ENCODE measurements at regions not wholly inside any gene's neighbourhood (a gene's known extent, or its start where the extent isn't known, plus 50 kb on each side); places are given as distances from the start of the nearest gene placed in this dataset.

GRCh38 chr5:169354921-169355320 lies 54.0 kb upstream of the SLIT3 start:
- no peaks in the 10 kb centered on the region for H3K23me2 ChIP-seq (ENCODE audit: low read depth, low read length)
- DNase-seq (ENCODE audit: low read depth in 1 of 2, low spot score in 2 of 2) (no peak), FAIRE-seq (no peak)
- POLR2A ChIA-PET (ENCODE audit: partially characterized antibody) = no interaction called here
- no peak overlapping the region for H3K4ac ChIP-seq (replicated peaks; ENCODE audit: insufficient read length, low read depth, low read length)
- no peaks in the 10 kb centered on the region for H3K79me2 ChIP-seq (ENCODE audit: control insufficient read depth in 1 of 2, insufficient read depth in 2 of 2, low read length in 2 of 2)
- no peak overlapping the region for H4K91ac ChIP-seq (replicated peaks; ENCODE audit: insufficient read length, low read length)
- H2BK15ac ChIP-seq (ENCODE audit: low read length) = no peak overlapping the region
- H3K14ac ChIP-seq (ENCODE audit: insufficient read length) = no peak overlapping the region
- H4K8ac ChIP-seq (ENCODE audit: extremely low read depth, insufficient read depth, low read length) = no peak overlapping the region
- H2BK20ac ChIP-seq (ENCODE audit: low read length) = no peak overlapping the region
- H3K23ac ChIP-seq (ENCODE audit: insufficient read length) = no peak overlapping the region
- H3K27ac ChIP-seq (ENCODE audit: low read depth, low read length) = no peak overlapping the region
- no peak overlapping the region for H3K56ac ChIP-seq (replicated peaks; ENCODE audit: insufficient read length, low read depth, low read length)
- H3K36me3 ChIP-seq (ENCODE audit: control insufficient read depth in 2 of 4, insufficient read depth in 4 of 4, low read length in 3 of 4) = no peaks in the 10 kb centered on the region
- H3K27me3 ChIP-seq (replicated peaks in 1 of 4; ENCODE audit: control insufficient read depth in 3 of 4, extremely low read depth in 1 of 4, insufficient read depth in 3 of 4, low read length in 3 of 4) = no peaks in the 10 kb centered on the region
- no peaks in the 10 kb centered on the region for H3K79me1 ChIP-seq (ENCODE audit: low read depth, low read length)
- no peaks in the 10 kb centered on the region for H4K20me1 ChIP-seq (replicated peaks in 1 of 2; ENCODE audit: control insufficient read depth in 1 of 2, insufficient read depth in 2 of 2, low read length in 2 of 2)
- no peak overlapping the region for H3K4me2 ChIP-seq (ENCODE audit: insufficient read depth in 1 of 2, low read depth in 2 of 2, low read length in 2 of 2)
- no peak overlapping the region for H3K18ac ChIP-seq (ENCODE audit: extremely low read depth, low read length)
- H3K4me3 ChIP-seq (ENCODE audit: extremely low read depth in 1 of 4, insufficient read depth in 2 of 4, low read depth in 3 of 4, low read length in 4 of 4) = no peak overlapping the region
- H4K5ac ChIP-seq (ENCODE audit: insufficient read length, low read depth, low read length) = no peak overlapping the region
- no peak overlapping the region for H2AFZ ChIP-seq (ENCODE audit: low read length)
- H3K9me3 ChIP-seq (ENCODE audit: insufficient read depth in 2 of 2, low read depth in 1 of 2, low read length in 1 of 2) = no peaks in the 10 kb centered on the region
- no peak overlapping the region for H2BK5ac ChIP-seq (ENCODE audit: low read depth, low read length)
- WGBS, 2 experiments (ENCODE audit: extremely low coverage in 1 of 2, insufficient coverage in 1 of 2, insufficient read length in 1 of 2, insufficient replicate concordance in 2 of 2, low coverage in 1 of 2, low lambda C conversion rate in 2 of 2, missing lambda C conversion rate in 1 of 2) = 93% methylated on average over 2 of the region's 2 CpGs; no CpG with 5 or more reads in 1 of the 2 experiments
- H2AK5ac ChIP-seq (ENCODE audit: low read depth, low read length) = no peak overlapping the region
- no peaks in the 10 kb centered on the region for H3K4me1 ChIP-seq (replicated peaks in 1 of 4; ENCODE audit: control insufficient read depth in 3 of 4, insufficient read depth in 4 of 4, low read length in 3 of 4)
- no peak overlapping the region for H2BK120ac ChIP-seq (replicated peaks; ENCODE audit: low read depth, low read length)
- no peak overlapping the region for H3K9ac ChIP-seq (replicated peaks in 1 of 4; ENCODE audit: extremely low read depth in 1 of 4, low read depth in 3 of 4, low read length in 3 of 4)
- CTCF ChIA-PET (ENCODE audit: partially characterized antibody) = no interaction called here
- H2BK12ac ChIP-seq (ENCODE audit: low read depth, low read length) = no peak overlapping the region
- TF ChIP-seq KDM4A (IDR thresholded peaks at IDR 0.05; ENCODE audit: low read depth, low read length, severe bottlenecking) = no peak

All from H1 (cell line).